ENCODE measurements at regions not wholly inside any gene's neighbourhood (a gene's known extent, or its start where the extent isn't known, plus 50 kb on each side); places are given as distances from the start of the nearest gene placed in this dataset.

DNA sequence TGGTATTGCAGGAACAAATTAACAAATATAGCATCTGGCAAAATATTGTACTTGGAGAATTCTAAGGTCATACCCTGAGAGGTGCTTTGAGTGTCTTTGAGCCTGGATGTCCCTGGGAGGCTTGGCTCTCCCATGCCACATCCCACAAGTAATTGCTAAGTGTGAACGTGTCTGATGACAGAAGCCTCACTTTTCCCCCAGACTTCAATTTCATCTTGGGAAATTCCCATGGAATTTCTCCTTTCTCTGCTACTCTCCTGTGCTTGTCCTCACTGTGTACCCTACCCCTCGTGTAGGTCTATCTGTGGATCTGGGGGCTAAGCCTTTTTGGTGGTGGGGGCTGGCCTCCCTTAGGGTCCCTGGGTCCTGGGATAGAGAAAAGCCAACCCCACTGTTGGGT is 293.3 kb downstream of the TCF7L2 start:
- Histone ChIP-seq H3K27me3 (no peaks in the 10 kb centered on the region), H3K27ac (no peak overlapping the region), H3K9me3 (no peaks in the 10 kb centered on the region), H3K36me3 (no peaks in the 10 kb centered on the region), H3K4me1 (no peaks in the 10 kb centered on the region), H3K9ac (ENCODE audit: low read depth in 2 of 2, low read length in 2 of 2) (no peak overlapping the region), H3K4me3 (no peak overlapping the region)
- TF ChIP-seq, protein P1, sequence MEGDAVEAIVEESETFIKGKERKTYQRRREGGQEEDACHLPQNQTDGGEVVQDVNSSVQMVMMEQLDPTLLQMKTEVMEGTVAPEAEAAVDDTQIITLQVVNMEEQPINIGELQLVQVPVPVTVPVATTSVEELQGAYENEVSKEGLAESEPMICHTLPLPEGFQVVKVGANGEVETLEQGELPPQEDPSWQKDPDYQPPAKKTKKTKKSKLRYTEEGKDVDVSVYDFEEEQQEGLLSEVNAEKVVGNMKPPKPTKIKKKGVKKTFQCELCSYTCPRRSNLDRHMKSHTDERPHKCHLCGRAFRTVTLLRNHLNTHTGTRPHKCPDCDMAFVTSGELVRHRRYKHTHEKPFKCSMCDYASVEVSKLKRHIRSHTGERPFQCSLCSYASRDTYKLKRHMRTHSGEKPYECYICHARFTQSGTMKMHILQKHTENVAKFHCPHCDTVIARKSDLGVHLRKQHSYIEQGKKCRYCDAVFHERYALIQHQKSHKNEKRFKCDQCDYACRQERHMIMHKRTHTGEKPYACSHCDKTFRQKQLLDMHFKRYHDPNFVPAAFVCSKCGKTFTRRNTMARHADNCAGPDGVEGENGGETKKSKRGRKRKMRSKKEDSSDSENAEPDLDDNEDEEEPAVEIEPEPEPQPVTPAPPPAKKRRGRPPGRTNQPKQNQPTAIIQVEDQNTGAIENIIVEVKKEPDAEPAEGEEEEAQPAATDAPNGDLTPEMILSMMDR (IDR thresholded peaks at IDR 0.05): no peak
- DNase-seq: no peak
- intact Hi-C loops (cut with DNase I): no loop called here

DNA sequence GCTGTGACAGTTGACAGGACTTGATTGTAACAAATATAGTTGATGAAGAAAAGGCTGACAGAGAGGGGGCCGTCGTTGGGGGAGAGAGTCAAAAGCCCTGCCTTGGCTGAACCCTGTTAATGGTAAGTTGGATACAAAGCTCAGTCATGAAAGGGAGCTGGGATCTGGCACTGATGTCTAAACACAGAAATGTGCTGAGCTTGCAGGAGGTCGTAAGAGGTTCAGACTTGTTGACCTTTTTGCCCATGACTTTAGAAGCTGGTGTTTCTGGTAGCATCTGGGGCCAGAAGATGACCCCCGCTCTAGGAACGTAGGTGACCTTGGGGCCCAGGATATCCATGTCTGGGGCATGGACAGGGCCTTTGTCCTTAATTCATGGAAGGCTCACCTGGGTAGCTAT is 294.7 kb downstream of the TCF7L2 start:
- Histone ChIP-seq H3K4me1 (no peaks in the 10 kb centered on the region), H3K9ac (ENCODE audit: low read depth in 2 of 2, low read length in 2 of 2) (no peak overlapping the region), H3K27ac (no peak overlapping the region), H3K4me3 (no peak overlapping the region), H3K9me3 (no peaks in the 10 kb centered on the region), H3K27me3 (no peaks in the 10 kb centered on the region), H3K36me3 (no peaks in the 10 kb centered on the region)
- intact Hi-C loops (cut with DNase I): no loop called here
- TF ChIP-seq, protein P1 (IDR thresholded peaks at IDR 0.05): no peak
- no peak for DNase-seq

DNA sequence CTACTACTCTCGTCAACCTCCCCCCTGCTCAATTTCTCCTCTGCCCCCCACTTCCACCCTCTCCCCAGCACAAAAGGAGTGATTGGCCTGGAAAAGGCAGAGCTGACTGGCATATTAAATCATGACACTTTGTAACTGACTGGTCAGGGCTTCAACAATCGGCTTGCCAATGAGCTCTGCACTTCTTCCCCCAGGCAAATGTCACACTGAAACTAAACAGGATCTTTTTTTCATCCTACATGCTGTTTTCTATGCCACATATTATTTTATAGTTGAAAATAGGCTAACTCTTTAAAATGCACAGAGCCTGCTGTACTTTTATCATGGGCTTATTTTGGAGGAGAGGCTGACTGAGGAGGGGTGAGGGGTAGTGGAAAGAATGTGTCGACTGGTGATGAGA is 295.2 kb downstream of the TCF7L2 start:
- no peak for DNase-seq
- TF ChIP-seq, protein P1 (IDR thresholded peaks at IDR 0.05): no peak
- Histone ChIP-seq H3K9ac (ENCODE audit: low read depth in 2 of 2, low read length in 2 of 2) (no peak overlapping the region), H3K27ac (no peak overlapping the region), H3K36me3 (no peaks in the 10 kb centered on the region), H3K4me1 (no peaks in the 10 kb centered on the region), H3K27me3 (no peaks in the 10 kb centered on the region), H3K4me3 (no peak overlapping the region), H3K9me3 (no peaks in the 10 kb centered on the region)
- intact Hi-C loops (cut with DNase I): no loop called here

DNA sequence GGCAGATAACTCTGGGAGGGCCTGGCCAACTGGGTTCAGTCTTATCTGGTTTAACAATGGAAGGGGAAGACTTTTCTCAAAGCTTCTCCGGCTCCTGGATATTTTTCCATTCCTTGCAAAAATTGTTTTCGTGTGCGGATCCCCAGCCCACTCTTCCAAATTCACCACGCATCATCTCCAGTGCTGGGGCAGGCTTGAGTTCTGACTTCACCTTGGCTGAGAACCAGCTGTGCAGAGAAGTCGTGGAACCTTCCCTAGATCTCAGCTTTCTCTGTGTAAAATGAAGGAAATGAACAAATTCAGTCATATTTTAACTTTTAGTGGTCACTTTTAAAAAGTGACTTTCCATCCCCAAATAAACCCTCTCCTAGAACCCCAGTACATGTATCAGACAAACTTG is 297.0 kb downstream of the TCF7L2 start:
- Histone ChIP-seq H3K9ac (ENCODE audit: low read depth in 2 of 2, low read length in 2 of 2) (no peak overlapping the region), H3K9me3 (no peaks in the 10 kb centered on the region), H3K27ac (no peak overlapping the region), H3K4me3 (no peak overlapping the region), H3K27me3 (no peaks in the 10 kb centered on the region), H3K36me3 (no peaks in the 10 kb centered on the region), H3K4me1 (no peaks in the 10 kb centered on the region)
- TF ChIP-seq, protein P1 (IDR thresholded peaks at IDR 0.05): no peak
- no peak for DNase-seq
- intact Hi-C loops (cut with DNase I): no loop called here

DNA sequence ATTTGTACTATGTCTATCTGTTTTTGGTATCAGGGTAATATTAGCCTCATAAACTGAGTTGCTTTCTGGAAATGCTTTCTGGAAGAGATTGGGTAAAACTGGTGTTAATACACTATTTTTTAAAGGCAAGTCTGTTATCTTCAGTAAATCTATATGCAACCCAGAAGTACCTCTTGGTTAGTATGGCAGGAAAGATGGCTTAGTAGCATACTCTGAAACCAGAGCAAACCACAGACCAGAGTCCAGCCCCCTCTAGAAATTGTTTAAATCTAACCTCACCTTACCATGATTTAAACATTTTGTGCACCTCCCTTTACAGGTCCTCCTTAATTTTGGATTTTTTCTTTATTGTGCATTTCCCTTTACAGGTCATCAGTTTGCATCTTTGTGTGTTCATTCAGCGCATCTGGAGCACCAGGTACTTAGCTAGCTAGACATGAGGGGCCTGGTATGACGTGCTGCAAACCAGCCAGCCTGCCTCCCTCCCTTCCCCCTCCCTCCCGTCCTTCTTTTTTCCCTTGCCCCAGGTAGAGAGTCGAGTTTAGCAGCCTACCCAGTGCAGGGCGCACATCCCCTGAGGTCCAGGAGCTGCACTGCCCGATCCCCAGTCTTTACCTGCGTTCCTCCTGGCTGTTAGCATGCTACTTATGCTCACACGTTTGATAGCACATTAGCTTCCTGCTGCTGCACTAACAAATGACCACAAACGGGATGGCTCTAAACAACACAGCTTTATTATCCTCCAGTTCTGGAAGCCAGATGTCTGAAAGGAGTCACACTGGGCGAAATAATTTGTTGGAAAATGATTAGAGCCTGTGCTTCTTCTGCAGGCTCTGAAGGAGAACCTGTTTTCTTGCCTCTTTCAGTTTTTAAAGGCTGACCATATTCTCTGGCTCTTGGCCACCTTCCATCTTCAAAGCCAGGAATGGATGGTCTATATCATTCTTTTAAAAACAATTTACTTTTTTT is 299.9 kb upstream of the HABP2 start:
- TF ChIP-seq, protein P1 (IDR thresholded peaks at IDR 0.05): no peak
- H3K9ac ChIP-seq (ENCODE audit: low read depth in 2 of 2, low read length in 2 of 2): no peak overlapping the region
- no peak overlapping the region for H3K27ac ChIP-seq
- H3K9me3 ChIP-seq: no peaks in the 10 kb centered on the region
- H3K36me3 ChIP-seq: no peaks in the 10 kb centered on the region
- no peaks in the 10 kb centered on the region for H3K4me1 ChIP-seq
- H3K27me3 ChIP-seq: no peaks in the 10 kb centered on the region
- no peak for DNase-seq
- H3K4me3 ChIP-seq: no peak overlapping the region
- intact Hi-C loops (cut with DNase I): no loop called here
